ENCODE measurements at regions not wholly inside any gene's neighbourhood (a gene's known extent, or its start where the extent isn't known, plus 50 kb on each side); places are given as distances from the start of the nearest gene placed in this dataset.

DNA sequence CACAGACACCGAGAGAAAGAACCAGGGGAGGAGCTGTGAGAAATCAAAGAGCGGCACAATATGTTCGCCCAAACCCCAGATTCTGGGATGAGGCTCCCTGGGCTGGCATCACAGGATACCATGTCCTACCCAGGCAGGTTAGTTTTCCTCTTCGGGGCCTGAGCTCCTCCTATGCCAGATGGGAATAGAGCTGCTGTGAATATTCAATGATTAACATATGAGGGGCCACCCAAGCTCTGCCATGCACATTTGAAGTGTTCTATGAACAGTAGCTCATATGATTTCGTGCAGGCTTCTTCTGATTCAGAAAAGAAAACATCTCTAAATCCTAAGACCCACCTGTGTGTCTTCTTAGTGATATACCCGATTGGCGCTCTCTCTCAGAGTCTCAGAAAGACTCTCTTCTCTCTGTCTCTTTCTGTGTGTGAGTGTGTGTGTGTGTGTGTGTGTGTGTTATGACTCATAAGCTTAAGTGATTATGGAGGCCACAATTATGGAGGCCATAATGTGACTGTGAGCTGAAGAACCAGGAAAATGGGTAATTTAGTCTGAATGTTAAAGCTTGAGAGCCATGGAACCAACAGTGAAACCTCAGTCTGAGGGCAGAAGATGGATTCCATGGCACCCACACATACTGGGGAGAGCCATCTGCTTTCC is 220.5 kb downstream of the KLF6 start:
- TF ChIP-seq EZH2 (IDR thresholded peaks at IDR 0.05; ENCODE audit: borderline replicate concordance, low read depth, low read length, poor library complexity, severe bottlenecking): no peak
- TF ChIP-seq, protein P1, sequence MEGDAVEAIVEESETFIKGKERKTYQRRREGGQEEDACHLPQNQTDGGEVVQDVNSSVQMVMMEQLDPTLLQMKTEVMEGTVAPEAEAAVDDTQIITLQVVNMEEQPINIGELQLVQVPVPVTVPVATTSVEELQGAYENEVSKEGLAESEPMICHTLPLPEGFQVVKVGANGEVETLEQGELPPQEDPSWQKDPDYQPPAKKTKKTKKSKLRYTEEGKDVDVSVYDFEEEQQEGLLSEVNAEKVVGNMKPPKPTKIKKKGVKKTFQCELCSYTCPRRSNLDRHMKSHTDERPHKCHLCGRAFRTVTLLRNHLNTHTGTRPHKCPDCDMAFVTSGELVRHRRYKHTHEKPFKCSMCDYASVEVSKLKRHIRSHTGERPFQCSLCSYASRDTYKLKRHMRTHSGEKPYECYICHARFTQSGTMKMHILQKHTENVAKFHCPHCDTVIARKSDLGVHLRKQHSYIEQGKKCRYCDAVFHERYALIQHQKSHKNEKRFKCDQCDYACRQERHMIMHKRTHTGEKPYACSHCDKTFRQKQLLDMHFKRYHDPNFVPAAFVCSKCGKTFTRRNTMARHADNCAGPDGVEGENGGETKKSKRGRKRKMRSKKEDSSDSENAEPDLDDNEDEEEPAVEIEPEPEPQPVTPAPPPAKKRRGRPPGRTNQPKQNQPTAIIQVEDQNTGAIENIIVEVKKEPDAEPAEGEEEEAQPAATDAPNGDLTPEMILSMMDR (conservative IDR thresholded peaks at IDR 0.05; ENCODE audit: low read depth, low read length): no peak

All from A673 (cell line).